ENCODE measurements at regions not wholly inside any gene's neighbourhood (a gene's known extent, or its start where the extent isn't known, plus 50 kb on each side); places are given as distances from the start of the nearest gene placed in this dataset.
"Not testable (repeated sequence)": the region's sequence is repeated elsewhere in the genome, so short reads cannot be mapped to it uniquely, and the experiment has no call there.

DNA sequence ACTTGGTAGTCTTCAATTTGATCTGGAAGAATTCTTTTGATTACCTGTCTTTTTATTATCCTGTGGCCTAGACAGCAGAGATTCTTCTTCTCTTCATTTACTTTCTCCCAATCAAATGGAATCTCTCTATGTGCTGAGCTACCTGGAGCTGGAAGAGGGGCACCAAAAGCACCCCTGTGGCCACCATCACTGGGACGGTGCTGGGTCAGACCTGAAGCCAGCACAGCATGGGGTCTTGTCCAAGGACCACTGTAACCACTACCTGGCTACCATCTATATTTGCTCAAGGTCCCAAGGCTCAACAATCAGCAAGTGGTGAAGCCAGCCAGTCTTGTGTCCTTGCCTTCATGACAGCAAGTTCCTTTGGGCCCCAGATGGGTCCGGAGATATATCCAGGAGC is 186.6 kb downstream of the JRKL start:
- TF ChIP-seq POLR2A (IDR thresholded peaks at IDR 0.05) (no peak), CTCF (IDR thresholded peaks at IDR 0.05) (no peak), POLR2AphosphoS5 (IDR thresholded peaks at IDR 0.05) (no peak)
- no peak for DNase-seq (ENCODE audit: low spot score in 2 of 2)
- intact Hi-C loops (cut with DNase I; ENCODE audit: low total_unique reads): no loop called here
- H3K9me3 ChIP-seq: peaks cover 0 to 4% of the 10 kb centered on the region in 2 donors
- no peaks in the 10 kb centered on the region for H3K27me3 ChIP-seq
- H3K4me3 ChIP-seq: no peak overlapping the region
- H3K4me1 ChIP-seq: no peaks in the 10 kb centered on the region
- H3K27ac ChIP-seq: no peak overlapping the region
- H3K36me3 ChIP-seq: no peaks in the 10 kb centered on the region

DNA sequence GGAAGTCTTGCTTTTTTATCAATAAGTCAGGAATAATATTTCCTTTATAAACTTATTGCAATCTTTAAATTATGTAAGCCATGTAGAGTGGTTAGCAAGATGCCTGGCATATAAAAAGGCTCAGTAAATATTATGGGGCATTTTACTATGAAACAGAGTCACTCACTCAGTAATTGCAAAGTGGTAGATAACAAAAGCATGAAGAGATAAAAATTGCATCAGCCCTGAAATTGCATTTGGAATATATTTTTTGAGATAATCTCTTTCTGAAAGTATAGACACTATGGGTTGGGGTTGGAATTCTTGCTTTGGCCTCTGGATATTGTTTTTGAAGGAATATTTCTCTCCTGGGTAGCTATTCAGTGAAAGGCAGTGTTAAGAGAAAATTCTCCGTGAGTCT is 188.6 kb downstream of the JRKL start:
- Histone ChIP-seq H3K4me1 (no peaks in the 10 kb centered on the region), H3K27ac (no peak overlapping the region), H3K9me3 (peaks cover 0 to 4% of the 10 kb centered on the region in 2 donors), H3K27me3 (no peaks in the 10 kb centered on the region), H3K36me3 (no peaks in the 10 kb centered on the region), H3K4me3 (no peak overlapping the region)
- no peak for DNase-seq (ENCODE audit: low spot score in 2 of 2)
- TF ChIP-seq POLR2A (IDR thresholded peaks at IDR 0.05) (no peak), POLR2AphosphoS5 (IDR thresholded peaks at IDR 0.05) (no peak), CTCF (IDR thresholded peaks at IDR 0.05) (no peak)
- intact Hi-C loops (cut with DNase I; ENCODE audit: low total_unique reads): no loop called here

- Histone ChIP-seq H3K27me3 (no peaks in the 10 kb centered on the region), H3K4me3 (no peak overlapping the region), H3K36me3 (no peaks in the 10 kb centered on the region), H3K9me3 (peaks cover 0 to 8% of the 10 kb centered on the region in 2 donors), H3K27ac (no peak overlapping the region), H3K4me1 (no peaks in the 10 kb centered on the region)
- intact Hi-C loops (cut with DNase I; ENCODE audit: low total_unique reads): no loop called here
- TF ChIP-seq POLR2AphosphoS5 (IDR thresholded peaks at IDR 0.05) (no peak), POLR2A (IDR thresholded peaks at IDR 0.05) (no peak), CTCF (IDR thresholded peaks at IDR 0.05) (no peak)
- no peak for DNase-seq (ENCODE audit: low spot score in 2 of 2)
Observed at GRCh38 chr11:96579656-96580055, 189.8 kb downstream of the JRKL start.

DNA sequence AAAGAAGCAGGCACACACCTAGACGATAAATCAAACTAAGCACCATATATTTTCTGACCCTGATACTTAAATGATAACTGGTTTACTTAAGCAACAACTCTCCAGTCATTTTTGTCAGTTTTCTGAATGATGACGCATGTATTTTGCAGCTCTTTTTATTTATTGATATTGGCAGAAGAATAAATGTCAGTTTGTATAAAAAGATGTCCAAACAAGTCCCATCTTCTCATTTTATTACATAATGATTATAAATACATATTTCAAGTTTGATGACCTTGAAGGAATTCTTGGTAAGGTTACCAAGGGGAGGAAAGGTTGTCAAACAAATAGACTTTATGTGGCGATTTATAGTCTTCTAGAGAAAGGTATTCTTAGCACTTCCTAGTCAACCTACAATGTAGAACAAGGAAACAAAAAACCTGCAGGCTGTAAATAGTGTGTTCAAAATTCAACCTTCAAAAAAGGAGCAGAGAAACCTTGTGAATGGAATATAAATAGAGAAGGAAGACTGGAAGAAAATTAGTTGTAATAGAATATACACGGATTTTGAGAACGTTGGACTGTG is 190.7 kb downstream of the JRKL start:
- Histone ChIP-seq H3K4me3 (no peak overlapping the region), H3K27ac (no peak overlapping the region), H3K36me3 (no peaks in the 10 kb centered on the region), H3K27me3 (no peaks in the 10 kb centered on the region), H3K4me1 (no peaks in the 10 kb centered on the region), H3K9me3 (peaks cover 0 to 8% of the 10 kb centered on the region in 2 donors)
- intact Hi-C loops (cut with DNase I; ENCODE audit: low total_unique reads): no loop called here
- TF ChIP-seq POLR2AphosphoS5 (IDR thresholded peaks at IDR 0.05): no peak
- no peak for TF ChIP-seq CTCF (IDR thresholded peaks at IDR 0.05)
- no peak for TF ChIP-seq POLR2A (IDR thresholded peaks at IDR 0.05)
- no peak for DNase-seq (ENCODE audit: low spot score in 2 of 2)

DNA sequence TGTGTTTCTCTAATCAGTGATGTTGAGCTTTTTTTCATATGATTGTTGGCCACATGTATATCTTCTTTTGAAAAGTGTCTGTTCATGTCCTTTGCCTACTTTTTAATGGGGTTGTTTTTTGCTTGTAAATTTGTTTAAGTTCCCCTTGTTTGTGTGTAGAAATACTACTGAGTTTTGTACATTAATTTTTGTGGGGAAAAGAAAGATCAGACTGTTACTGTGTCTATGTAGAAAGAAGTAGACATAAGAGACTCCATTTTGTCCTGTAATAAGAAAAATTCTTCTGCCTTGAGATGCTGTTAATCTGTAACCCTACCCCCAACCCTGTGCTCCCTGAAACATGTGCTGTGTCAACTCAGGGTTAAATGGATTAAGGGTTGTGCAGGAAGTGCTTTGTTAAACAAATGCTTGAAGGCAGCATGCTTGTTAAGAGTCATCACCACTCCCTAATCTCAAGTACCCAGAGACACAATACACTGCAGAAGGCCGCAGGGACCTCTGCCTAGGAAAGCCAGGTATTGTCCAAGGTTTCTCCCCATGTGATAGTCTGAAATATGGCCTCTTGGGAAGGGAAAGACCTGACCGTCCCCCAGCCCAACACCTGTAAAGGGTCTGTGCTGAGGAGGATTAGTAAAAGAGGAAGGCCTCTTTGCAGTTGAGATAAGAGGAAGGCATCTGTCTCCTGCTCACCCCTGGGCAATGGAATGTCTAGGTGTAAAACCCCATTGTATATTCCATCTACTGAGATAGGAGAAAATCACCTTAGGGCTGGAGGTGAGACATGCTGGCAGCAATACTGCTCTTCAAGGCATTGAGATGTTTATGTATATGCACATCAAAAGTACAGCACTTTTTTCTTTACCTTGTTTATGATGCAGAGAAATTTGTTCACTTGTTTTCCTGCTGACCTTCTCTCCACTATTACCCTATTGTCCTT is 196.4 kb downstream of the JRKL start:
- H3K36me3 ChIP-seq; H3K9me3 ChIP-seq; DNase-seq (ENCODE audit: low spot score in 2 of 2); H3K27ac ChIP-seq; H3K4me3 ChIP-seq; intact Hi-C loops (cut with DNase I; ENCODE audit: low total_unique reads); H3K4me1 ChIP-seq; H3K27me3 ChIP-seq: not testable (repeated sequence)

- H3K9me3 ChIP-seq; H3K27ac ChIP-seq; intact Hi-C loops (cut with DNase I; ENCODE audit: low total_unique reads); H3K4me1 ChIP-seq; H3K4me3 ChIP-seq; H3K27me3 ChIP-seq; H3K36me3 ChIP-seq; DNase-seq (ENCODE audit: low spot score in 2 of 2): not testable (repeated sequence)
Observed at GRCh38 chr11:96588793-96589192, 199.0 kb downstream of the JRKL start.

All from breast epithelium (tissue), 4 donors.